Loucy (cell line): ENCODE measurements at regions not wholly inside any gene's neighbourhood (a gene's known extent, or its start where the extent isn't known, plus 50 kb on each side); places are given as distances from the start of the nearest gene placed in this dataset.

ENCODE experiments used
- H2AFZ ChIP-seq: fragments of 200-600 bp; sonication (generic); 2 replicates; pipeline ENCODE4 v1.6.0; 2016; ENCODE audit warnings: antibody characterized with exemption, mild to moderate bottlenecking, low read length, moderate library complexity
- H3F3A ChIP-seq: fragments of 200-600 bp; 2 replicates; pipeline ENCODE4 v1.6.0; 2016; ENCODE audit warnings: antibody characterized with exemption, low read depth, mild to moderate bottlenecking
- H3K27me3 ChIP-seq: fragments of 200-600 bp; sonication (generic); 2 replicates; pipeline ENCODE4 v1.6.1; 2014; ENCODE audit warnings: low read length, mild to moderate bottlenecking; ENCODE audit not compliant: insufficient read depth, poor library complexity, severe bottlenecking
- H3K36me3 ChIP-seq: fragments of 200-600 bp; sonication (generic); 2 replicates; pipeline ENCODE4 v1.6.1; 2016; ENCODE audit warnings: low read length; ENCODE audit not compliant: insufficient read depth
- H3K4me1 ChIP-seq: fragments of 200-600 bp; sonication (generic); 2 replicates; pipeline ENCODE4 v1.5.1; 2014; ENCODE audit warnings: low read length, mild to moderate bottlenecking; ENCODE audit not compliant: insufficient read depth, poor library complexity, severe bottlenecking
- H3K4me2 ChIP-seq: fragments of 200-600 bp; sonication (generic); 2 replicates; pipeline ENCODE4 v1.6.0; 2014; ENCODE audit warnings: antibody characterized with exemption, low read length, low read depth, mild to moderate bottlenecking; ENCODE audit not compliant: poor library complexity, severe bottlenecking
- H3K4me3 ChIP-seq: fragments of 200-600 bp; sonication (generic); 2 replicates; pipeline ENCODE4 v1.5.1; 2014; ENCODE audit warnings: low read length, mild to moderate bottlenecking, mixed read lengths; ENCODE audit not compliant: poor library complexity, severe bottlenecking
- H3K79me2 ChIP-seq: fragments of 200-600 bp; sonication (generic); 2 replicates; pipeline ENCODE4 v1.6.1; 2014; ENCODE audit warnings: low read length; ENCODE audit not compliant: insufficient read depth
- H3K9ac ChIP-seq: fragments of 200-600 bp; sonication (generic); 2 replicates; pipeline ENCODE4 v1.6.0; 2014; ENCODE audit warnings: mild to moderate bottlenecking, low read depth, low read length, moderate library complexity; ENCODE audit not compliant: poor library complexity, severe bottlenecking
- H3K9me2 ChIP-seq: fragments of 200-600 bp; sonication (generic); replicated peaks from 2 replicates; pipeline ENCODE4 v1.6.1; 2016; ENCODE audit warnings: low read depth, low read length, mixed read lengths
- H3K9me3 ChIP-seq: fragments of 200-600 bp; sonication (generic); 2 replicates; pipeline ENCODE4 v1.6.1; 2014; ENCODE audit warnings: mild to moderate bottlenecking, antibody characterized with exemption, low read length, low read depth; ENCODE audit not compliant: insufficient read depth
- H4K20me1 ChIP-seq: fragments of 200-600 bp; sonication (generic); 2 replicates; pipeline ENCODE4 v1.6.0; 2014; ENCODE audit warnings: antibody characterized with exemption, low read length, mild to moderate bottlenecking; ENCODE audit not compliant: insufficient read depth, poor library complexity, severe bottlenecking
- EZH2phosphoT487 ChIP-seq: fragments of 200-600 bp; IDR thresholded peaks from 2 replicates; pipeline ENCODE4 v1.6.1; 2018; ENCODE audit warnings: antibody characterized with exemption, mild to moderate bottlenecking, moderate library complexity, borderline replicate concordance
- TF ChIP-seq, protein P1 (sequence below): fragments of 200-600 bp; sonication (generic); conservative IDR thresholded peaks from 2 replicates; pipeline ENCODE4 v1.5.1; 2014; ENCODE audit warnings: mild to moderate bottlenecking, antibody characterized with exemption, low read length

DNA sequence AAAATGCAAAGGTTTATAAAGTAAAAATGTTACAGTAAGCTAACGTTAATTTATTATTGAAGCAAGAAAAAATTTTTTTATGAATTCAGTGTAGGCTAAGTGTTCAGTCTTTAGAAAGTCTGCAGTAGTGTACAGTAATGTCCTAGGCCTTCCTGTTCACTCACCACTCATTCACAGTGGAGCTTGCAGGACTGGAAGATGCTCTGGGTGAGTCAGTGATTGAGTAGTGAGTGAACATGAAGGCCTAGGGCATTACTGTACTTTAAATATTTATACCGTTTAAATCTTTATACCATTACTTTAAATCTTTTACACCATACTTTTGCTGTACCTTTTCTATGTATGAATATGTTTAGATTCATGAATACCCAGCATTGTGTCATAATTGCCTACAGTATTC lies 120.3 kb upstream of the SLC38A4 start:
- Histone ChIP-seq H3K4me3 (no peak overlapping the region), H3K79me2 (no peaks in the 10 kb centered on the region), H3K4me1 (no peaks in the 10 kb centered on the region), H3K9me2 (no peaks in the 10 kb centered on the region), H3K9ac (no peak overlapping the region), H3F3A (no peaks in the 10 kb centered on the region), H3K9me3 (no peaks in the 10 kb centered on the region), H4K20me1 (no peaks in the 10 kb centered on the region), H2AFZ (no peak overlapping the region), H3K4me2 (no peak overlapping the region), H3K27me3 (no peaks in the 10 kb centered on the region), H3K36me3 (no peaks in the 10 kb centered on the region)
- TF ChIP-seq, protein P1, sequence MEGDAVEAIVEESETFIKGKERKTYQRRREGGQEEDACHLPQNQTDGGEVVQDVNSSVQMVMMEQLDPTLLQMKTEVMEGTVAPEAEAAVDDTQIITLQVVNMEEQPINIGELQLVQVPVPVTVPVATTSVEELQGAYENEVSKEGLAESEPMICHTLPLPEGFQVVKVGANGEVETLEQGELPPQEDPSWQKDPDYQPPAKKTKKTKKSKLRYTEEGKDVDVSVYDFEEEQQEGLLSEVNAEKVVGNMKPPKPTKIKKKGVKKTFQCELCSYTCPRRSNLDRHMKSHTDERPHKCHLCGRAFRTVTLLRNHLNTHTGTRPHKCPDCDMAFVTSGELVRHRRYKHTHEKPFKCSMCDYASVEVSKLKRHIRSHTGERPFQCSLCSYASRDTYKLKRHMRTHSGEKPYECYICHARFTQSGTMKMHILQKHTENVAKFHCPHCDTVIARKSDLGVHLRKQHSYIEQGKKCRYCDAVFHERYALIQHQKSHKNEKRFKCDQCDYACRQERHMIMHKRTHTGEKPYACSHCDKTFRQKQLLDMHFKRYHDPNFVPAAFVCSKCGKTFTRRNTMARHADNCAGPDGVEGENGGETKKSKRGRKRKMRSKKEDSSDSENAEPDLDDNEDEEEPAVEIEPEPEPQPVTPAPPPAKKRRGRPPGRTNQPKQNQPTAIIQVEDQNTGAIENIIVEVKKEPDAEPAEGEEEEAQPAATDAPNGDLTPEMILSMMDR: no peak
- TF ChIP-seq EZH2phosphoT487: no peak

DNA sequence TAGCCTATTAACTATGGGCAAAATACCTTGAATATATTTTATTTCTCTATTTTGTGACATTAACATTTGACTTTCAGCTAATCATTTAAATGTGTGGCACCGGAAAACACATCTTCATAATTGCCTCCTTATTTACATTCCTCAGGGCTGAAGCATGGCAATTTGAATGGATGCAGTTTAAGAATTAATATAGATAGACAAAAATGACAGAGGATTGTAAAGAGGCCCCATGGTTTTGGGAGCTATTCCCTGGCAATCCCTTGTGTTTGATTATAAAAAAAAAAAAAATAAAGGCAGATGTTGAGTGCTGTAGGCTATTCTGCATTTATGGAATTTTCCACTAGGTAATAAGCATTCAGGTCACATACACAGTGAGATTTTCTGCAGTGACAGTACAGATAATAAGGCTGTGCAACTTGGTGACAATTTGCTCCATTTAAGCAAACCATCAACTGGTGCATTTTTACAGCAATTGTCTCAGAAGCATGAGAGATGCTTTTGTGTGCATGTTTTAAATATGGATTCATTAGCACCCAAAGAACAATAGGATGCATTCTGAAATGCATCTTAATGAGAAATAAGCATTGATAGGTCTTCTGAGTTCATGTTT lies 123.2 kb upstream of the SLC38A4 start:
- H3K4me1 ChIP-seq: no peaks in the 10 kb centered on the region
- H3K4me3 ChIP-seq: no peak overlapping the region
- no peak overlapping the region for H3K9ac ChIP-seq
- no peak overlapping the region for H2AFZ ChIP-seq
- H3K79me2 ChIP-seq: no peaks in the 10 kb centered on the region
- no peak overlapping the region for H3K4me2 ChIP-seq
- H3K36me3 ChIP-seq: no peaks in the 10 kb centered on the region
- H3K9me2 ChIP-seq: no peaks in the 10 kb centered on the region
- no peaks in the 10 kb centered on the region for H3K9me3 ChIP-seq
- TF ChIP-seq, protein P1: no peak
- no peak for TF ChIP-seq EZH2phosphoT487
- no peaks in the 10 kb centered on the region for H3K27me3 ChIP-seq
- no peaks in the 10 kb centered on the region for H4K20me1 ChIP-seq
- no peaks in the 10 kb centered on the region for H3F3A ChIP-seq

DNA sequence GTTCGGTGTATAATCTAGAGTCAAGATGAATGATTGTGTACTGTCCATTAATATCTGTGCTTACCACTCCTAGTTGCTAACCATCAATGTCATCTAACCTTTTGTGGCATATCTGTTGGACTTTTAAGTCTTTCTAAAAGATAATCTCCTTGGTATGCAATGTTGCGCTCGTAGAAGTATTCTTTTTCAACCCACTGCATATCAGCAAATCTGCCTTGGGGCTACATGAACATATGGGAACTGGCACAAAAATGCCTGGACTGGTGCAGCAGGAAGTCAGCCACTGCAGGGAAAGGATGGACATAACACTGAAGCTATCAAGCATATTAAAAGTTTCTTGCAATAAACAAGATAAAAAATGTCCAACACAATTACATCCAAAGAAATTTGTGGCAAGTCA lies 124.3 kb upstream of the SLC38A4 start:
- Histone ChIP-seq H4K20me1 (no peaks in the 10 kb centered on the region), H3K9me3 (no peaks in the 10 kb centered on the region), H3K9me2 (no peaks in the 10 kb centered on the region), H3K79me2 (no peaks in the 10 kb centered on the region), H3K9ac (no peak overlapping the region), H3K4me2 (no peak overlapping the region), H2AFZ (no peak overlapping the region), H3F3A (no peaks in the 10 kb centered on the region), H3K4me3 (no peak overlapping the region), H3K27me3 (no peaks in the 10 kb centered on the region), H3K36me3 (no peaks in the 10 kb centered on the region), H3K4me1 (no peaks in the 10 kb centered on the region)
- TF ChIP-seq, protein P1: no peak
